DND-41 (cell line): ENCODE measurements at regions not wholly inside any gene's neighbourhood (a gene's known extent, or its start where the extent isn't known, plus 50 kb on each side); places are given as distances from the start of the nearest gene placed in this dataset.

Experiments used
- CTCF ChIP-seq: IDR thresholded peaks from 2 replicates; pipeline ENCODE4 v1.5.1; 2012; ENCODE audit warnings: borderline replicate concordance, low read length, moderate library complexity, mild to moderate bottlenecking; ENCODE audit not compliant: poor library complexity, severe bottlenecking; ENCODE audit errors: extremely low read depth
- EZH2 ChIP-seq: IDR thresholded peaks from 3 replicates; pipeline ENCODE4 v1.6.1; 2012; ENCODE audit warnings: borderline replicate concordance, low read depth, mild to moderate bottlenecking, moderate library complexity, low read length, inconsistent platforms; ENCODE audit not compliant: severe bottlenecking

DNA sequence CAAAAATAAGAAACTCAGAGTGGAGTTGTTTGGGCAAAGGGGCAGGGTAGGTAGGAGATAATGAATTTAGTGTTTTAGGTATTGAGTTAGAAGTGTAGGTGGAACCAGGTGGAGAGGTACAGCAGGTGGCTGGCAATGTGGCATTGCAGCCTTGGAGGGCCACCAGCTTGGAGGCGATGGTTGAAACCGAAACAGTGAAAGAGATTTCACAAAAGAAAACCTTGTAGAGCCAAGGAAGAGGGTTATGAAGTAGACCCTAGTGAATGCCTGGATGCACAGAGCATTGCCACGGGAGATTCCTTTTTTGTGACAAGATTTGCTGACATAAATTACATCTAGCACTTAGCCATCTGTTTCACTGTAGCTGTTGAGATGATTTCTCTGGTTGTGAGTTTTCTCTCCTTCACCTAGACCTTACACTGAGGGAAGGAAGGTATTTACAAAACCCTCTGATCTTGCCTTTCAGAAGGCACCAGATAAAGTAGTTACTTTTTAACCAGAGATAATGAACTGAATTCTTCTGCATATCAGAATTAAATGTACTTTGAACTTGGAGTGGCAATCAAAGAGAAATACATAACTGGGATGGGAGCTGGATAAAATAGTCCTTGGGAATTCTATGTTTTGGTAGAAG lies 104.1 kb upstream of the CASK start:
- no peak for TF ChIP-seq CTCF
- TF ChIP-seq EZH2, result no peak
